Stomach (tissue), 8 donors: ENCODE measurements at regions not wholly inside any gene's neighbourhood (a gene's known extent, or its start where the extent isn't known, plus 50 kb on each side); places are given as distances from the start of the nearest gene placed in this dataset.

Experiments
- DNase-seq, 2 donors: peaks; one replicate each; pipeline versions ENCODE4 v3.0.0 to v3.0.0-alpha.2; 2013 to 2019
- H3K27ac ChIP-seq, 5 donors: fragments of 200-600 bp in 4 of 5; sonication (generic) in 4 of 5; one replicate each; pipeline ENCODE4 v1.5.1; 2013 to 2019; ENCODE audit warnings: mild to moderate bottlenecking in 1 of 5, moderate library complexity in 1 of 5
- H3K27me3 ChIP-seq, 3 donors: fragments of 200-600 bp; sonication (generic); one replicate each; pipeline ENCODE4 v1.5.1; 2017 to 2019; ENCODE audit warnings: mixed run types in 1 of 3
- H3K36me3 ChIP-seq, 4 donors: fragments of 200-600 bp; sonication (generic); 1 replicate in 3 of 4; 2 replicates in 1 of 4; pipeline ENCODE4 v1.5.1; 2016 to 2019
- H3K4me1 ChIP-seq, 4 donors: fragments of 200-600 bp; sonication (generic); one replicate each; pipeline ENCODE4 v1.5.1; 2016 to 2019
- H3K4me3 ChIP-seq, 4 donors: fragments of 200-600 bp; sonication (generic) in 3 of 4; one replicate each; pipeline ENCODE4 v1.5.1; 2016 to 2019; ENCODE audit warnings: mild to moderate bottlenecking in 1 of 4
- H3K9me3 ChIP-seq, 4 donors: fragments of 200-600 bp; sonication (generic); one replicate each; pipeline ENCODE4 v1.5.1; 2016 to 2019
- CTCF ChIP-seq, 7 experiments: fragments of 450-650 bp in 4 of 7; fragments of 200-600 bp in 3 of 7; sonication (generic) in 3 of 7; IDR thresholded peaks; one replicate each; pipeline ENCODE4 v1.5.1; 2016 to 2019; ENCODE audit warnings: antibody characterized with exemption in 7 of 7, control low read depth in 2 of 7, mild to moderate bottlenecking in 1 of 7
- EP300 ChIP-seq: sonication (generic); formaldehyde crosslinking; IDR thresholded peaks from one replicate; pipeline ENCODE4 v1.6.1; 2017; ENCODE audit warnings: antibody characterized with exemption
- POLR2A ChIP-seq, 4 donors: fragments of 450-650 bp; IDR thresholded peaks; one replicate each; pipeline ENCODE4 v1.6.1; 2016; ENCODE audit warnings: antibody characterized with exemption in 4 of 4, control low read depth in 2 of 4, mild to moderate bottlenecking in 1 of 4, moderate library complexity in 1 of 4
- POLR2AphosphoS5 ChIP-seq, 3 donors: sonication (generic); formaldehyde crosslinking; IDR thresholded peaks; one replicate each; pipeline ENCODE4 v1.6.1; 2016; ENCODE audit warnings: antibody characterized with exemption in 3 of 3
- WGBS, 5 donors: extraction: QIAGEN DNeasy Blood & Tissue Kit in 3 of 5; methylation state at CpG; one replicate each; pipeline versions ENCODE4 v1.1.5 to v1.1.7; 2013 to 2018; 5-methylcytosine and 5-hydroxymethylcytosine counted together
- intact Hi-C: fragments of 100-400 bp; cut with DNase I; formaldehyde crosslinking; loops from one replicate; pipeline ENCODE4 v1.15.1; 2023; ENCODE audit warnings: low total_unique reads
- donor health status: healthy with polysubstance abuse.
- donor health status: Bipolar disorder and iron deficiency.
- donor health status: healthy.

- H3K4me1 ChIP-seq: no peaks in the 10 kb centered on the region
- H3K4me3 ChIP-seq: no peak overlapping the region
- no peak overlapping the region for H3K27ac ChIP-seq
- H3K36me3 ChIP-seq: no peaks in the 10 kb centered on the region
- no peak for DNase-seq
- TF ChIP-seq POLR2A (IDR thresholded peaks at IDR 0.05) (no peak), POLR2AphosphoS5 (IDR thresholded peaks at IDR 0.05) (no peak), EP300 (no peak), CTCF (IDR thresholded peaks at IDR 0.05) (no peak)
- intact Hi-C loops: no loop called here
- peaks cover 0 to 18% (median 13%) of the 10 kb centered on the region in 4 donors for H3K9me3 ChIP-seq
- whole genome bisulfite sequencing, 5 donors: 80 to 92% (median 91%) methylated on average over 1 to 4 of the region's 4 CpGs
- H3K27me3 ChIP-seq: no peaks in the 10 kb centered on the region
Measured at GRCh38 chr2:146720170-146720569, 1124.7 kb upstream of the ACVR2A start.

- H3K9me3 ChIP-seq: peaks cover 0 to 17% (median 13%) of the 10 kb centered on the region in 4 donors
- DNase-seq: no peak
- H3K27me3 ChIP-seq: no peaks in the 10 kb centered on the region
- H3K4me3 ChIP-seq: no peak overlapping the region
- H3K36me3 ChIP-seq: no peaks in the 10 kb centered on the region
- TF ChIP-seq EP300 (no peak), CTCF (IDR thresholded peaks at IDR 0.05) (no peak), POLR2A (IDR thresholded peaks at IDR 0.05) (no peak), POLR2AphosphoS5 (IDR thresholded peaks at IDR 0.05) (no peak)
- intact Hi-C loops: no loop called here
- no peak overlapping the region for H3K27ac ChIP-seq
- H3K4me1 ChIP-seq: no peaks in the 10 kb centered on the region
- WGBS, 5 donors: 50 to 66% (median 55%) methylated on average over 3 of the region's 3 CpGs
Measured at GRCh38 chr2:146716591-146716990, 1128.2 kb upstream of the ACVR2A start.

- 42 to 56% (median 53%) methylated on average over 3 of the region's 3 CpGs for WGBS, 5 donors
- intact Hi-C loops: no loop called here
Measured at GRCh38 chr2:146709004-146709403, 1135.8 kb upstream of the ACVR2A start.

GRCh38 chr2:146701183-146701582, 1143.6 kb upstream of the ACVR2A start:
- H3K27ac ChIP-seq: no peak overlapping the region
- DNase-seq: no peak
- peaks cover 0 to 32% (median 9%) of the 10 kb centered on the region in 4 donors for H3K9me3 ChIP-seq
- no peaks in the 10 kb centered on the region for H3K27me3 ChIP-seq
- no peak overlapping the region for H3K4me3 ChIP-seq
- no peak for TF ChIP-seq CTCF (IDR thresholded peaks at IDR 0.05)
- no peak for TF ChIP-seq POLR2AphosphoS5 (IDR thresholded peaks at IDR 0.05)
- TF ChIP-seq POLR2A (IDR thresholded peaks at IDR 0.05): no peak
- TF ChIP-seq EP300: no peak
- no peaks in the 10 kb centered on the region for H3K4me1 ChIP-seq
- intact Hi-C loops: no loop called here
- WGBS, 5 donors: 84 to 96% (median 89%) methylated on average over 1 of the region's 1 CpG
- H3K36me3 ChIP-seq: no peaks in the 10 kb centered on the region

More at GRCh38 chr2:146709004-146709403, 1135.8 kb upstream of the ACVR2A start:
- no peak overlapping the region for H3K4me3 ChIP-seq
- no peaks in the 10 kb centered on the region for H3K36me3 ChIP-seq
- H3K9me3 ChIP-seq: peaks cover 0 to 5% (median 0%) of the 10 kb centered on the region in 4 donors
- TF ChIP-seq CTCF (IDR thresholded peaks at IDR 0.05) (no peak), EP300 (no peak), POLR2A (IDR thresholded peaks at IDR 0.05) (no peak), POLR2AphosphoS5 (IDR thresholded peaks at IDR 0.05) (no peak)
- no peak overlapping the region for H3K27ac ChIP-seq
- DNase-seq: no peak
- no peaks in the 10 kb centered on the region for H3K4me1 ChIP-seq
- H3K27me3 ChIP-seq: no peaks in the 10 kb centered on the region
